ENCODE measurements at regions not wholly inside any gene's neighbourhood (a gene's known extent, or its start where the extent isn't known, plus 50 kb on each side); places are given as distances from the start of the nearest gene placed in this dataset.

DNA sequence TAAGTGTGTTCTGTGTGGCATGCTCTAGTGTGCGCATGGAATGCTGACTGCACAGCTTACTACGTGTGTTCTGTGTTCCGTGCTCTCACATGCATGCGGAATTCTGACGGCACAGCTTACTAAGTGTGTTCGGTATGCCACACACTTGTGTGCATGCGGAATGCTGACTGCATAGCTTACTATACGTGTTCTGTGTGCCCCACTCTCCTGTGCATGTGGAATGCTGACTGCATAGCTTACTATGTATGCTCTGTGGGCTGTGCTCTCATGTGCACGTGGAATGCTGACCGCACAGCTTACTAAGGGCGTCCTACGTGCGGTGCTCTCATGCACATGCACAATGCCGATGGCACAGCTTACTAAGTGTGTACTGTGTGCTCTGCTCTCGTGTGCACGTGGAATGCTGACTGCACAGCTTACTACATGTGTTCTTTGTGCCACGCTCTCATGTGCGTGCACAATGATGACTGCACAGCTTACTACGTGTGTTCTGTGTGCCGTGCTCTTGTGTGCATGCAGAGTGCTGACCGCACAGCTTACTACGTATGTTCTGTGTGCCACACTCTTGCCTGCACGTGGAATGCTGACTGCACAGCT lies 548.9 kb downstream of the IRX1 start:
- TF ChIP-seq CTCF (conservative IDR thresholded peaks at IDR 0.05): no peak
- no peaks in the 10 kb centered on the region for H3K9me3 Mint-ChIP-seq
- H3K4me3 Mint-ChIP-seq: no peak overlapping the region
- no peak for DNase-seq (ENCODE audit: low read depth, low spot score)
- no peak overlapping the region for H3K27ac Mint-ChIP-seq (ENCODE audit: unreplicated experiment)
- no peaks in the 10 kb centered on the region for H3K27me3 Mint-ChIP-seq (ENCODE audit: low read depth)
- peaks cover 13% of the 10 kb centered on the region for H3K4me1 Mint-ChIP-seq
- no peaks in the 10 kb centered on the region for H3K36me3 Mint-ChIP-seq (ENCODE audit: low read depth)

GRCh38 chr5:4145511-4145910 lies 549.9 kb downstream of the IRX1 start:
- Mint-ChIP-seq H3K27me3 (ENCODE audit: low read depth) (no peaks in the 10 kb centered on the region), H3K9me3 (no peaks in the 10 kb centered on the region), H3K4me1 (peaks cover 20% of the 10 kb centered on the region), H3K36me3 (ENCODE audit: low read depth) (no peaks in the 10 kb centered on the region), H3K4me3 (no peak overlapping the region), H3K27ac (ENCODE audit: unreplicated experiment) (no peak overlapping the region)
- TF ChIP-seq CTCF (conservative IDR thresholded peaks at IDR 0.05): no peak
- DNase-seq (ENCODE audit: low read depth, low spot score): no peak

GRCh38 chr5:4148009-4148408 lies 552.4 kb downstream of the IRX1 start:
- Mint-ChIP-seq H3K9me3 (no peaks in the 10 kb centered on the region), H3K36me3 (ENCODE audit: low read depth) (no peaks in the 10 kb centered on the region), H3K27ac (ENCODE audit: unreplicated experiment) (peak overlapping the region; percentile 19), H3K4me3 (no peak overlapping the region), H3K27me3 (ENCODE audit: low read depth) (no peaks in the 10 kb centered on the region), H3K4me1 (peaks cover 15% of the 10 kb centered on the region)
- DNase-seq (ENCODE audit: low read depth, low spot score): no peak
- TF ChIP-seq CTCF (conservative IDR thresholded peaks at IDR 0.05): no peak

- Mint-ChIP-seq H3K27ac (ENCODE audit: unreplicated experiment) (no peak overlapping the region), H3K36me3 (ENCODE audit: low read depth) (no peaks in the 10 kb centered on the region), H3K9me3 (peaks cover 2% of the 10 kb centered on the region), H3K27me3 (ENCODE audit: low read depth) (no peaks in the 10 kb centered on the region), H3K4me1 (peaks cover 15% of the 10 kb centered on the region), H3K4me3 (no peak overlapping the region)
- no peak for DNase-seq (ENCODE audit: low read depth, low spot score)
- no peak for TF ChIP-seq CTCF (conservative IDR thresholded peaks at IDR 0.05)
Measured at GRCh38 chr5:4150067-4150466, 554.4 kb downstream of the IRX1 start.

DNA sequence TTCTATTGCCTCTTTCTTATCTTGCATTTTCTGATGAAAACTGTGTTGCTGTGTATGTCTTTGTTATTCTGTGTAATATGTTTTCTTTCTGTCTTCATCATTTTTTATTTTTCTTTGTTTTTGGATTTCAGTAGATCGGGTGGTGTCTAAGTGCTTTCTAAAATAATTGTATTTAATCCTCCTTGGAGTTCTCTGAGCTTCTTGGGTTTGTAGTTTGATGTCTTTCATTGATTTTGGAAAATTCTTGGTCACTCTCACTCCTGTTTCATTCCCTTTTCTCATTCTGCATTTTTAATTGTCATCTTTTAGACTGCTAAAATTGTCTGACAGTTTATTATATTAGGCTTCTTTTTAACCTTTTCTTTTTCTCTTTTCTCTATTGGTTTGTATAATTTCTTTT lies 560.5 kb downstream of the IRX1 start:
- Mint-ChIP-seq H3K4me3 (no peak overlapping the region), H3K27ac (ENCODE audit: unreplicated experiment) (no peak overlapping the region), H3K4me1 (no peaks in the 10 kb centered on the region), H3K27me3 (ENCODE audit: low read depth) (no peaks in the 10 kb centered on the region), H3K9me3 (peaks cover 15% of the 10 kb centered on the region), H3K36me3 (ENCODE audit: low read depth) (no peaks in the 10 kb centered on the region)
- TF ChIP-seq CTCF (conservative IDR thresholded peaks at IDR 0.05): no peak
- DNase-seq (ENCODE audit: low read depth, low spot score): no peak

Data from neural crest cell (in vitro differentiated cells).